Upper lobe of left lung (tissue), 4 donors: ENCODE measurements at regions not wholly inside any gene's neighbourhood (a gene's known extent, or its start where the extent isn't known, plus 50 kb on each side); places are given as distances from the start of the nearest gene placed in this dataset.

Experiments used
- EP300 ChIP-seq, 4 donors: sonication (generic); formaldehyde crosslinking; IDR thresholded peaks; one replicate each; pipeline ENCODE4 v1.5.1; 2017; ENCODE audit warnings: antibody characterized with exemption in 4 of 4, control low read depth in 2 of 4
- POLR2A ChIP-seq, 4 donors: fragments of 450-650 bp; IDR thresholded peaks; one replicate each; pipeline ENCODE4 v1.5.1; 2016 to 2017; ENCODE audit warnings: antibody characterized with exemption in 4 of 4, mild to moderate bottlenecking in 2 of 4
- TF ChIP-seq, protein P1 (sequence below), 6 experiments: fragments of 450-650 bp in 4 of 6; fragments of 200-600 bp in 2 of 6; sonication (generic) in 2 of 6; IDR thresholded peaks; one replicate each; pipeline ENCODE4 v1.5.1; 2016 to 2019; ENCODE audit warnings: antibody characterized with exemption in 6 of 6

DNA sequence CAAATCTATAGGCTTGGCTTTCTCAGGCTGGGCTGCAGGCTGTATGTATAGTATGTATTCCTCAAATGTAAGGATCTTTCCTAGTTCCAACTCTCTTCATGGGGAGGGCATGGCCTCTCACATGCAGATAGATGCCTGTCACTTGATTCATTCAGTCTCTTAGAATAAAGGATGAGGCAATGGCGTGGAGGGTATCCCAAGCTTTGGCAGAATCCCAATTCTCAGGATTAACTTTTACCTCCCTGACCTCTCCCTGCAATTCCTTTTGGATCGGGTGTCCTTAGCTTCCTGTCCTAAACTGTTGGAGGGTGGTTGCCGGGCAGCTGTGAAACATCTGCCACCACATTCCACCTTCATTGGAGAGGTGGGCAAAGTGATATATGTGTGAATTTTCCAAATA lies 80.3 kb downstream of the INSIG2 start:
- TF ChIP-seq, protein P1, sequence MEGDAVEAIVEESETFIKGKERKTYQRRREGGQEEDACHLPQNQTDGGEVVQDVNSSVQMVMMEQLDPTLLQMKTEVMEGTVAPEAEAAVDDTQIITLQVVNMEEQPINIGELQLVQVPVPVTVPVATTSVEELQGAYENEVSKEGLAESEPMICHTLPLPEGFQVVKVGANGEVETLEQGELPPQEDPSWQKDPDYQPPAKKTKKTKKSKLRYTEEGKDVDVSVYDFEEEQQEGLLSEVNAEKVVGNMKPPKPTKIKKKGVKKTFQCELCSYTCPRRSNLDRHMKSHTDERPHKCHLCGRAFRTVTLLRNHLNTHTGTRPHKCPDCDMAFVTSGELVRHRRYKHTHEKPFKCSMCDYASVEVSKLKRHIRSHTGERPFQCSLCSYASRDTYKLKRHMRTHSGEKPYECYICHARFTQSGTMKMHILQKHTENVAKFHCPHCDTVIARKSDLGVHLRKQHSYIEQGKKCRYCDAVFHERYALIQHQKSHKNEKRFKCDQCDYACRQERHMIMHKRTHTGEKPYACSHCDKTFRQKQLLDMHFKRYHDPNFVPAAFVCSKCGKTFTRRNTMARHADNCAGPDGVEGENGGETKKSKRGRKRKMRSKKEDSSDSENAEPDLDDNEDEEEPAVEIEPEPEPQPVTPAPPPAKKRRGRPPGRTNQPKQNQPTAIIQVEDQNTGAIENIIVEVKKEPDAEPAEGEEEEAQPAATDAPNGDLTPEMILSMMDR (IDR thresholded peaks at IDR 0.05), result no peak
- TF ChIP-seq POLR2A (IDR thresholded peaks at IDR 0.05) (no peak), EP300 (IDR thresholded peaks at IDR 0.05) (no peak)
